ENCODE measurements at regions not wholly inside any gene's neighbourhood (a gene's known extent, or its start where the extent isn't known, plus 50 kb on each side); places are given as distances from the start of the nearest gene placed in this dataset.

GRCh38 chr1:219031809-219032208 is 141.9 kb upstream of the LYPLAL1 start:
- Histone ChIP-seq H3K27ac (no peak overlapping the region), H3K27me3 (no peaks in the 10 kb centered on the region), H3K9me3 (no peaks in the 10 kb centered on the region), H3K4me3 (no peak overlapping the region), H3K36me3 (no peaks in the 10 kb centered on the region), H3K4me1 (no peaks in the 10 kb centered on the region)
- intact Hi-C loops (cut with DNase I): no loop called here
- no peak for DNase-seq
- TF ChIP-seq POLR2A (IDR thresholded peaks at IDR 0.05) (no peak), CTCF (IDR thresholded peaks at IDR 0.05) (no peak)

DNA sequence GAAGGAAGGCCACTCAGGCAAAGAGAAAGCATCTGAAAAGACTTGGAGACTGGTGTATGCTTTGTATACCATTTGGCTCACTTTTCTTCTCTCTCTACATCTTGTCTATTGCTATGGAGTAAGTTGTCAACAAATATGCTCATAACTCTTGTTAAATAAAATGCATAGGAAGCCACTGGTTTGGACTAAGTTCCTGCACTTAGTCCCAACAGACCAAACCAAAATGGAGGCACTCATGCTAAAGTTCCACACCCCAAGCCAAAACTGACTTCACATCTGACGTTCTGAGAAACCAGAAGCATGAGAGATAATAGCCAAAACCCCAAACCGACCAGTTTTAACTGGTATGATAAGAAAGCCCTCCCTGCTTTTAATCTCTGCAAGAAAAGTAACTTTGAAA is 135.3 kb upstream of the LYPLAL1 start:
- WGBS, 2 donors: 76 to 90% methylated on average over 2 of the region's 2 CpGs
- Histone ChIP-seq H3K4me3 (no peak overlapping the region), H3K36me3 (no peaks in the 10 kb centered on the region), H3K9me3 (no peaks in the 10 kb centered on the region), H3K27ac (no peak overlapping the region), H3K4me1 (no peaks in the 10 kb centered on the region), H3K27me3 (no peaks in the 10 kb centered on the region)
- no peak for DNase-seq
- TF ChIP-seq CTCF (IDR thresholded peaks at IDR 0.05) (no peak), POLR2A (IDR thresholded peaks at IDR 0.05) (no peak)
- intact Hi-C loops (cut with DNase I): no loop called here

DNA sequence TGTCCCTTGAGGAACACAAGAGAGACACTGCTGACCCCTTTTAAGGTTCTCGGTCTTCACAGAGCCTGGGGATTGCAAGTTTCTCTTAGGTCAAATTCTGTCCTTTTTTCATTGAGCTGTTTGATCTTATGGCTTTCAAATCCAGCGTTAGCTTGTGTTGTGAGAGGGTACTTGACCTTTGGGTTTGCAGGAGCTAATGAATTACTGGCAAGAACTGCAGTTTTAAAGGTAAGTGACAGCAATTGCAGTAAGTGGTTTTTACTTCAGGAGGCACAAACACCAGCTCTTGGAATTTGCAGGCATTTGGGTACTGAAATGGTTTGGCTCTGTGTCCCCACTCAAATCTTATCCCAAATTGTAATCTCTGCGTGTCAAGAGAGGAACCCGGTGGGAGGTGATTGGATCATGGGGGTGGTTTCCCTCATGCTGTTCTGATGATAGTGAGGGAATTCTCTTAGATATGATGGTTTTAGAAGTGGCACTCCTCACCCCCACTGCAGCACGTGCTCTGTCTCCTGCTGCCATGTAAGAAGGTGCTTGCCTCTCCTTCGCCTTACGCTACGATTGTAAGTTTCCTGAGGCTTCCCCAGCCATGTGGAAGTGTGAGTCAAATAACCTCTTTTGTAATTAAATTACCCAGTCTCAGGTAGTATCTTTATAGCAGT is 134.5 kb upstream of the LYPLAL1 start:
- H3K27ac ChIP-seq: no peak overlapping the region
- TF ChIP-seq POLR2A (IDR thresholded peaks at IDR 0.05): no peak
- no peak for TF ChIP-seq CTCF (IDR thresholded peaks at IDR 0.05)
- WGBS, 2 donors: 74 to 87% methylated on average over 7 to 8 of the region's 8 CpGs
- H3K4me3 ChIP-seq: no peak overlapping the region
- no peaks in the 10 kb centered on the region for H3K9me3 ChIP-seq
- DNase-seq: no peak
- no peaks in the 10 kb centered on the region for H3K36me3 ChIP-seq
- H3K27me3 ChIP-seq: no peaks in the 10 kb centered on the region
- intact Hi-C loops (cut with DNase I): no loop called here
- no peaks in the 10 kb centered on the region for H3K4me1 ChIP-seq

- no peak for DNase-seq
- no peak for TF ChIP-seq POLR2A (IDR thresholded peaks at IDR 0.05)
- Histone ChIP-seq H3K27me3 (no peaks in the 10 kb centered on the region), H3K9me3 (no peaks in the 10 kb centered on the region), H3K27ac (no peak overlapping the region), H3K36me3 (no peaks in the 10 kb centered on the region), H3K4me3 (no peak overlapping the region), H3K4me1 (no peaks in the 10 kb centered on the region)
- 65 to 91% methylated on average over 2 of the region's 2 CpGs for WGBS, 2 donors
- intact Hi-C loops (cut with DNase I): no loop called here
Measured at GRCh38 chr1:219039682-219040154, 134.0 kb upstream of the LYPLAL1 start.

- H3K4me3 ChIP-seq: no peak overlapping the region
- DNase-seq: no peak
- no peaks in the 10 kb centered on the region for H3K27me3 ChIP-seq
- H3K27ac ChIP-seq: no peak overlapping the region
- no peak for TF ChIP-seq POLR2A (IDR thresholded peaks at IDR 0.05)
- no peak for TF ChIP-seq CTCF (IDR thresholded peaks at IDR 0.05)
- WGBS, 2 donors: 81 to 85% methylated on average over 5 of the region's 5 CpGs
- H3K36me3 ChIP-seq: no peaks in the 10 kb centered on the region
- intact Hi-C loops (cut with DNase I): no loop called here
- H3K9me3 ChIP-seq: no peaks in the 10 kb centered on the region
- H3K4me1 ChIP-seq: no peaks in the 10 kb centered on the region
Measured at GRCh38 chr1:219040291-219040690, 133.4 kb upstream of the LYPLAL1 start.

DNA sequence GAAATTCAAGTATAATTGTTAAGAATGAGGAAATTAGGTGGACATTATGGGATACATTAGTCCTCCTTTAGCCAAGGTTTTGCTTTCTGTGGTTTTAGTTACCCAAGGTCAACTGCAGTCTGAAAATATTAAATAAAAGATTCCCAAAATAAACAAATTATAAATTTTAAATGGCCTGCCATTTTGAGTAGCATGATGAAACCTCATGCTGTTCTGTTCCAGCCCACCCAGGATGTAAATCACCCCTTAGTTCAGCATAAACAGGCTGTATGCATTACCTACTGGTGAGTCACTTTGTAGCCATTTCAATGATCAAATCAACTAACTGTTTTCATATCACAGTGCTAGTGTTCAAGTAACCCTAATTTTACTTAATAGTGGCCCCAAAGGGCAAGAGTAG is 132.5 kb upstream of the LYPLAL1 start:
- no peak for TF ChIP-seq POLR2A (IDR thresholded peaks at IDR 0.05)
- no peak for TF ChIP-seq CTCF (IDR thresholded peaks at IDR 0.05)
- Histone ChIP-seq H3K9me3 (no peaks in the 10 kb centered on the region), H3K4me3 (no peak overlapping the region), H3K27ac (no peak overlapping the region), H3K27me3 (no peaks in the 10 kb centered on the region), H3K4me1 (no peaks in the 10 kb centered on the region), H3K36me3 (no peaks in the 10 kb centered on the region)
- no peak for DNase-seq
- intact Hi-C loops (cut with DNase I): no loop called here

Data from esophagus squamous epithelium (tissue), 5 donors.